ENCODE measurements at regions not wholly inside any gene's neighbourhood (a gene's known extent, or its start where the extent isn't known, plus 50 kb on each side); places are given as distances from the start of the nearest gene placed in this dataset.

- DNase-seq = no peak
These were observed 145.7 kb upstream of the KLF4 start for GRCh38 chr9:107635101-107635802.

GRCh38 chr9:107633406-107633805, 143.8 kb upstream of the KLF4 start:
- no peak for DNase-seq

- DNase-seq = no peak
These were observed 143.1 kb upstream of the KLF4 start for GRCh38 chr9:107632661-107633060.

GRCh38 chr9:107632216-107632615, 142.6 kb upstream of the KLF4 start:
- DNase-seq = no peak

GRCh38 chr9:107631788-107632187, 142.2 kb upstream of the KLF4 start:
- no peak for DNase-seq

GRCh38 chr9:107630156-107630555, 140.6 kb upstream of the KLF4 start:
- DNase-seq = no peak

GRCh38 chr9:107628444-107628843, 138.9 kb upstream of the KLF4 start:
- DNase-seq = no peak

- no peak for DNase-seq
These were observed 138.2 kb upstream of the KLF4 start for GRCh38 chr9:107627781-107628180.

- no peak for DNase-seq
These were observed 136.5 kb upstream of the KLF4 start for GRCh38 chr9:107626118-107626517.

- DNase-seq = no peak
These were observed 135.9 kb upstream of the KLF4 start for GRCh38 chr9:107625383-107625984.

GRCh38 chr9:107624234-107624948, 134.8 kb upstream of the KLF4 start:
- DNase-seq = no peak

GRCh38 chr9:107621436-107621835, 131.9 kb upstream of the KLF4 start:
- DNase-seq = no peak

- no peak for DNase-seq
These were observed 131.2 kb upstream of the KLF4 start for GRCh38 chr9:107620801-107621200.

GRCh38 chr9:107620236-107620635, 130.7 kb upstream of the KLF4 start:
- DNase-seq = no peak

GRCh38 chr9:107615321-107615720, 125.8 kb upstream of the KLF4 start:
- no peak for DNase-seq

- no peak for DNase-seq
These were observed 125.2 kb upstream of the KLF4 start for GRCh38 chr9:107614765-107615164.

GRCh38 chr9:107613321-107613720, 123.8 kb upstream of the KLF4 start:
- DNase-seq = no peak

GRCh38 chr9:107612136-107612535, 122.6 kb upstream of the KLF4 start:
- DNase-seq = no peak

- DNase-seq = no peak
These were observed 120.0 kb upstream of the KLF4 start for GRCh38 chr9:107609547-107609946.

- DNase-seq = no peak
These were observed 116.7 kb upstream of the KLF4 start for GRCh38 chr9:107606149-107606790.

- DNase-seq = no peak
These were observed 115.5 kb upstream of the KLF4 start for GRCh38 chr9:107605041-107605440.

- DNase-seq = no peak
These were observed 113.7 kb upstream of the KLF4 start for GRCh38 chr9:107603281-107603680.

GRCh38 chr9:107600060-107600573, 110.5 kb upstream of the KLF4 start:
- DNase-seq = no peak
